GM21529 (cell line): ENCODE measurements at regions not wholly inside any gene's neighbourhood (a gene's known extent, or its start where the extent isn't known, plus 50 kb on each side); places are given as distances from the start of the nearest gene placed in this dataset.
"Not testable (repeated sequence)": the region's sequence is repeated elsewhere in the genome, so short reads cannot be mapped to it uniquely, and the experiment has no call there.

Experiments
- ATAC-seq: cut with Tn5 transposase; IDR thresholded peaks from one replicate; pipeline ENCODE4 v1.9.1; 2021; ENCODE audit not compliant: unreplicated experiment

DNA sequence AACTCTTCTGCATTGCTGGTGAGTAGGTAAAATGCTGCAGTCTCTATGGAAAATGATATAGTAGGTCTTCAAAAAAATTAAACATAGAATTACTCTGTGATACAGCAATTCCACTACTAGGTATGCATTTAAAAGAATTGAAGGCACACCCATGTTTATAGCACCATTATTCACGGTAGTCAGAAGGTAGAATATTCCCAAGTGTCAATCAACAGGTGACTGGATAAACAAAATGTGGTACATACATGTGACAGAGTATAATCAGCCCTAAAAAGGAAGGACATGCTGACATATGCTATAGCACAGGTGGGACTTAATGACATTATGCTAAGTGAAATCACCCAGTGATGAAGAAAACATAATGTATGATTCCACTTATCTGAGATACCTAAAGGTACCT is 123.3 kb downstream of the CCER1 start:
- no peak for ATAC-seq

GRCh38 chr12:90829044-90829443 is 125.9 kb downstream of the CCER1 start:
- no peak for ATAC-seq

DNA sequence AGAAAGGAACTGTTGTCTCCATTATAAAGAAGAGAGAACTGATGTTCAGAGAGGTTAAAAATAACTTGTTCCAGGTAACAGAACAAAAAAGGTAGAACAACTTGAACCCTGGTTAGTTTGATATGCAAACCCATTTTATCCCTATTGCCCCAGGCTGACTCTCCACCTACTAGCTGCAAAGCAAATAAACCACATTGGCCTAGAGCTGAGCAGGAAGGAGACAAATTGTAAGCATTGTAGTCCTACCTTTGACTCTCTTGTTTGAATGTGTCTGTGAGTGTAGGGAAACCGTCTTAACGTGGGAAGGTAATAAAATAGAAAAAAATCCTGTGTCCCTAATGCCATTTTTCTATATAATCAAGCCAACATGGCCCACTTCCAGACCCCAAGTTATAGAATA is 126.4 kb downstream of the CCER1 start:
- no peak for ATAC-seq

GRCh38 chr12:90827567-90827966 is 127.4 kb downstream of the CCER1 start:
- no peak for ATAC-seq

- ATAC-seq = no peak
These were observed 128.9 kb downstream of the CCER1 start for GRCh38 chr12:90826036-90826435.

GRCh38 chr12:90823859-90824258 is 131.1 kb downstream of the CCER1 start:
- no peak for ATAC-seq

GRCh38 chr12:90819709-90820108 is 135.3 kb downstream of the CCER1 start:
- ATAC-seq = no peak

DNA sequence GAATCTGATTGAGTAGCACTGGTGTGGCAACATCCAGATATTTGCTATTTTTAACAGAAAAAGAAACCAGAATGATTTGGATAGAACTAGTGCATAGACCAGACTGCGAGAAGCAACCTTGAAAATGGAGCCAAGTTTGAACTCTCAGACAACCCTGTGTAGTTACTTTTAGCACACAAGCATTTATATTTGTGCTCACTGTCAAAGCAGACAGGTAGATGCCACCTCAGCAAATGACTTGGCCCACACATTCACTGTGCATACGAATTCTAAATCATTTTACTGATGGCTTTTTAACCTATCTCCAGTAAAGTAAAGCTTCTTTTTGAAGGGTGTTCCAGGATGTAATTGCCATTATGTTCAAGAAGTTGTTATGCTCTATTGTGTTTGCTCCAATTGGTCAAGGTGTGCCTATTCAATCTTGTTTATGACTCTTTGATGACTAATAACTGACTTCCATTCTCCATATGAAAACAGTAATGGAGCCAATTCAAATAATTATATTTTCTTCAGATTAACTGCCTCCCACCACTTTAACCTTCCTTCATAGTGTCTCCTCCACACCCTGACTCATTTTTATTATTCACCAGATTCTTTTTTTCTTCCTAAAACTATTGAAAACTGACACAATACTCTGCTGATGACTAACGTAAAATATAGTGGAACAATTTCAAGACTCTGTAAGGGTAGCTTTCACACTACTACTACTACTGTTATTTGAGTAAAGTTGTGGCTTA is 138.5 kb downstream of the CCER1 start:
- ATAC-seq = no peak

GRCh38 chr12:90809940-90810339 is 145.0 kb downstream of the CCER1 start:
- ATAC-seq = no peak

- ATAC-seq = no peak
These were observed 146.4 kb downstream of the CCER1 start for GRCh38 chr12:90808568-90808967.

DNA sequence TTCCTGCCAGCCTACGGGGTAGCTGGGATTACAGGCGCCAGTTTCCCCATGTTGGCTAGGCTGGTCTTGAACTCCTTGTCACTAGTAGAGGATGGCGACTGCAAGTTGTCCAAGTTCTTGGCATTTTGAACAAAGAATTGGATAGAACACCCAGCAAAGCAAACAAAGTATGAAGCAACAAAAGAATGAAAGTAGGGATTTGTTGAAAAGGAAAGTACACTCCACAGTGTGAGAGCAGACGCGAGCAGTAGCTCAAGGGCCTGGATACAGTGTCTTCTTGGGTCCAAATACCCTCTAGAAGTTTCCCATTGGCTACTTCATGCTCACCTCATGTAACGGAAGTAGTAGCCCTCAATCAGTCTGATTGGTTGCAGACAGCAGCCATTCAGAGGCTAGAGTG is 152.2 kb downstream of the CCER1 start:
- ATAC-seq = no peak

DNA sequence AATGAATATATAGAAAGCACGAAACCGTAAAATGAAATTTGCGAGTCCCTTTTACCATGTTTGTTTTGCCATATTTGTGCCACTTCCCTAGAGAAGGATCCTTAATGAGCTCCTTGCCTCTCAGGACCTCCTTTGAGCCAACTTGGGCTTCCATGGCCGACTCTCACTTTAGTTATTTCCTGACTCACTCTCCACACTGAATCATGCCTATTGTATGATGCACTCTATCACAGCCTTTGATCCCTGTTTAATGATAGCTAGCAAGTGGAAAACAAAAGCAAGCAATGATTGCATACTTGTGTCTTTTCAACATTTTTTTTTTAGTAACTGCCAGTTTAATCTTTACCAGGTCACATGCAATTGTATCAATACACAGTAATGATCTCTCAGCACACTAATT is 153.2 kb downstream of the CCER1 start:
- no peak for ATAC-seq

DNA sequence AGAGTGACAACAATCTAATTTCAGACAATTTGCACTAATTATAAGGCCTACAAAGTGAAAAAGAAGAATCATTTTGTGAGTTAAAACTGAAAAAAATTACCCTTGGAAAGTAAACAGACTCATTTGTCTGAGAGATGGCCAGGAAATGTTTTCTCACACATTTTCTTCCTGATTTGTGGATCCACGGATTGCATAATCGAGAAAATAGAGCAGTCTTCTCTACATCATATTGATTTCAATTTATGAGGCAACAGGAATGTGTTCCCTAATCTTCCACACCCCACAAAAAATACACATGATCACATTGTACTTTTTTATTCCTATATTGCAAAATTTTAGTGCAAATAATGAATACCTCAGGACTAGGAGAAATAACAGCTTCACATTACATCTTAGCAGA is 160.8 kb downstream of the CCER1 start:
- ATAC-seq = no peak

GRCh38 chr12:90792718-90793117 is 162.3 kb downstream of the CCER1 start:
- ATAC-seq = not testable (repeated sequence)

DNA sequence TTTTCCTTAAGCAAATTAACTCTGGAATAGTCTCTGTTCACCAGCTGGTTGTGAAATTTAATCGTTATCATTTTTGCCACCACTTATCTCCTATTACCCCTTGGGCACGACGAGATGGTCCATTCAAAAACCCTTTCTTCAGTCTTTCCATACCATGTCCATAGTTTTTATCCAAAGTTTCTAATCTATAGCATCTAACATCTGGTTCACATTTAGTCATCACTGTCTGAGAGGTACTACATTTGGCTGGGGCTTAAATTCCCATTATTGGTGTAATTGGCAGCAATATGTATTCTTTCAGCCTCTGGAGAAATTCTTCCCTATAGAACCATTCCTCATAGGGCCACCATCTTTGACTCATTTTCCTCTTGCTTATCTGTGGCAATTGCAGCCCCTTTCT is 163.5 kb downstream of the CCER1 start:
- no peak for ATAC-seq

- no peak for ATAC-seq
These were observed 164.2 kb downstream of the CCER1 start for GRCh38 chr12:90790747-90791146.

GRCh38 chr12:90773491-90773890 is 181.5 kb downstream of the CCER1 start:
- ATAC-seq = no peak

DNA sequence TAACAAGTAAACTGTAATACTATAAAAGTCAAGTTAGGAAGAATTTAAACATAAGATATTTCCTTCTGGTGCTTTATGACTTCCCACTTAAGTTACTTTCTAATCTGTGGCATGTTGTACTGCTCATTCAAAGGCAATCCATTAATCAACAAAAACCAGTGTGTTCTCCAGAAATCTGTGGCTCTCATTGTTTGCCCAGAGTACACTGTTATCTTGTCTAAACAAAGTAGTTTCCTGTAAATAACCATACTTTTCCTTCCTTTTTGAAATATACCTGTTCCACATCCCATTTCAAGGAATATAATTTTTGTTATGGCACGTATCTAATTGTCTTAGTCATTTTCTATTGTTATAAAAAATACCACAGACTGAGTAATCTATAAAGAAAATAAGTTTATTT is 184.1 kb downstream of the CCER1 start:
- ATAC-seq = no peak

DNA sequence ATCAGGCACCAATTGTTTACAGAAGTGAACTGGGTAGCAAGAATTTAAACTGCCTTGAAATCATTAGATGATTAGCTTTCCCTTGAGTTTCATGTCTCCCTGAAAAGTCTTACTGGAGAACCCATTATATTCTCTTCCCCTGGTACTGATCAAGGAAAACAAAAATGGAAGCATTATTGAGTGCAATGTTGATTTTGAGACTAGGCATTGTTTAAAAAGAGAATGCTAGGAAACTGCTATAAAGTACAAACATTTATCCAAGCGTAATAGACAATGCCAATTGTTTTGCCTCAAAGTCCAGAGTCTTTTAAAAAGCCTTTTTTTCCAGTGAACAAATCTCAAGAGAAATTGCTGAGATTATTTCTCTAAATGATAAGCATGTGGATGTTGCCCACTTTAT is 197.0 kb downstream of the CCER1 start:
- ATAC-seq = no peak

GRCh38 chr12:90745211-90745610 is 209.8 kb downstream of the CCER1 start:
- no peak for ATAC-seq

GRCh38 chr12:90741611-90742010 is 213.4 kb downstream of the CCER1 start:
- no peak for ATAC-seq

DNA sequence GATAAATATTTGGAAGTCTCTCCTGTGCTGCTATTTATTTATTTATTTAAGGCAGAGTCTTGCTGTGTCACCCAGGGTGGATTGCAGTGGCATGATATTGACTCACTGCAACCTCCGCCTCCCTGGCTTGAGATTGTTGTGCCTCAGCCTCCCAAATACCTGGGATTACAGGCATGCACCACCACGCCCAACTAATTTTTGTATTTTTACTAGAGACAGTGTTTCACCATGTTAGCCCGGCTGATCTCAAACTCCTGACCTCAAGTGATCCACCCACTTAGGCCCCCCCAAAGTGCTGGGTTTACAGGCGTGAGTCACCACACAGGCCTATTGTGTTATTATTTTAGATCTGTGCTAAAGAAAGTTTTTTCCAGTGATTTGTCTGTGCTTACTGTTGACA is 225.2 kb downstream of the CCER1 start:
- ATAC-seq = no peak

DNA sequence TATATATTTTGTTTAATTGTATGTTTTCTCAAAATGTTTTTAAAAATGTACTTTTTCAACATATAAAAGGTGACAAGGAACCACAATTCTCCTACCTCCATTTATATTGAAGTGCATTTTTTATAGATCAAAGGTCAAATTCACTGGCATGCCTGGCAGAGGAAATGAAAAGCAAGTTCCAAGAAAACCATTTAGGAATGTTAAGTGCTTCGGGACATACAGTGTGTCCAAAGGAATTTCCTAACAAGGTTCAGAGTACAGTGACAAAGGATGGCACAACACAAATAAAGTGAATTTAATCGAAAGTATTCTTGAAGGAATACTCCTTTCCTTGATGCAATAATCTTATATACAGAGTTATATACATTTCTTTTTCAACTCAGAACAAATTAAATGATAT is 242.3 kb downstream of the CCER1 start:
- ATAC-seq = no peak
